Activated CD4-positive, alpha-beta memory T cell treated with anti-CD3 and anti-CD28 coated beads, Interleukin-2, amount 10 ng/mL, durations not matched to agents 7 days and 5 days (primary cell): ENCODE measurements at regions not wholly inside any gene's neighbourhood (a gene's known extent, or its start where the extent isn't known, plus 50 kb on each side); places are given as distances from the start of the nearest gene placed in this dataset.

ENCODE experiments used
- CTCF ChIA-PET: fragments of 350-600 bp; sonication (Branson Sonifier 250); formaldehyde crosslinking; loops from one replicate; lab custom pipeline; 2021; ENCODE audit warnings: antibody characterized with exemption, inconsistent platforms; lab: Charles Lee
- POLR2A ChIA-PET: fragments of 350-600 bp; sonication (Branson Sonifier 250); formaldehyde crosslinking; loops from one replicate; lab custom pipeline; 2021; ENCODE audit warnings: antibody characterized with exemption; lab: Charles Lee
- DNase-seq: peaks from one replicate; pipeline ENCODE4 v3.0.0-alpha.2; 2020
- H3K27ac Mint-ChIP-seq: one replicate; pipeline ENCODE4 v1.8.0; 2021; ENCODE audit warnings: mild to moderate bottlenecking, mixed read lengths
- H3K27me3 Mint-ChIP-seq: one replicate; pipeline ENCODE4 v1.8.0; 2021; ENCODE audit warnings: mixed read lengths
- H3K36me3 Mint-ChIP-seq: one replicate; pipeline ENCODE4 v1.8.0; 2021; ENCODE audit warnings: low read depth, mixed read lengths
- H3K4me1 Mint-ChIP-seq: one replicate; pipeline ENCODE4 v1.8.0; 2021; ENCODE audit warnings: mixed read lengths
- H3K4me3 Mint-ChIP-seq: one replicate; pipeline ENCODE4 v1.8.0; 2021; ENCODE audit warnings: mild to moderate bottlenecking, mixed read lengths
- H3K9me3 Mint-ChIP-seq: one replicate; pipeline ENCODE4 v1.8.0; 2021; ENCODE audit warnings: mixed read lengths

GRCh38 chr4:15237648-15238230 lies 190.1 kb upstream of the C1QTNF7 start:
- peaks cover 18% of the 10 kb centered on the region for H3K4me1 Mint-ChIP-seq
- no peak for DNase-seq
- no peak overlapping the region for H3K27ac Mint-ChIP-seq
- CTCF ChIA-PET, result interaction anchor here (1.7 to 3.7 kb wide), 3 partner anchors 159 to 220 kb away, joined by 7 to 15 read pairs (median 13); no protein-coding TSS in a partner anchor
- peaks cover 3% of the 10 kb centered on the region for H3K27me3 Mint-ChIP-seq
- H3K4me3 Mint-ChIP-seq, result no peak overlapping the region
- H3K36me3 Mint-ChIP-seq, result no peaks in the 10 kb centered on the region
- POLR2A ChIA-PET, result no interaction called here
- no peaks in the 10 kb centered on the region for H3K9me3 Mint-ChIP-seq

GRCh38 chr4:15238720-15239119 lies 189.1 kb upstream of the C1QTNF7 start:
- no peaks in the 10 kb centered on the region for H3K9me3 Mint-ChIP-seq

GRCh38 chr4:15239866-15240265 lies 188.0 kb upstream of the C1QTNF7 start:
- CTCF ChIA-PET, result no interaction called here
- Mint-ChIP-seq H3K9me3 (no peaks in the 10 kb centered on the region), H3K4me3 (no peak overlapping the region), H3K36me3 (no peaks in the 10 kb centered on the region), H3K27ac (no peak overlapping the region), H3K27me3 (peaks cover 3% of the 10 kb centered on the region), H3K4me1 (no peaks in the 10 kb centered on the region)
- POLR2A ChIA-PET, result no interaction called here
- DNase-seq, result no peak

More at GRCh38 chr4:15238720-15239119, 189.1 kb upstream of the C1QTNF7 start:
- H3K27ac Mint-ChIP-seq, result no peak overlapping the region
- peaks cover 3% of the 10 kb centered on the region for H3K27me3 Mint-ChIP-seq
- peak; percentile 31 for DNase-seq
- no peaks in the 10 kb centered on the region for H3K36me3 Mint-ChIP-seq
- CTCF ChIA-PET, result interaction anchor here (1.7 to 3.7 kb wide), 2 partner anchors 158 to 219 kb away, joined by 7 to 15 read pairs; no protein-coding TSS in a partner anchor
- no peak overlapping the region for H3K4me3 Mint-ChIP-seq
- POLR2A ChIA-PET, result no interaction called here
- H3K4me1 Mint-ChIP-seq, result peaks cover 9% of the 10 kb centered on the region

GRCh38 chr4:15240764-15241163 lies 187.1 kb upstream of the C1QTNF7 start:
- H3K27me3 Mint-ChIP-seq, result peaks cover 3% of the 10 kb centered on the region
- H3K4me3 Mint-ChIP-seq, result no peak overlapping the region
- H3K27ac Mint-ChIP-seq, result no peak overlapping the region
- POLR2A ChIA-PET, result no interaction called here
- no peaks in the 10 kb centered on the region for H3K4me1 Mint-ChIP-seq
- H3K36me3 Mint-ChIP-seq, result no peaks in the 10 kb centered on the region
- CTCF ChIA-PET, result no interaction called here
- no peaks in the 10 kb centered on the region for H3K9me3 Mint-ChIP-seq
- DNase-seq, result no peak

GRCh38 chr4:15242021-15242420 lies 185.8 kb upstream of the C1QTNF7 start:
- Mint-ChIP-seq H3K9me3 (no peaks in the 10 kb centered on the region), H3K27ac (no peak overlapping the region), H3K27me3 (peaks cover 3% of the 10 kb centered on the region), H3K4me1 (no peaks in the 10 kb centered on the region), H3K4me3 (no peak overlapping the region), H3K36me3 (no peaks in the 10 kb centered on the region)
- ChIA-PET CTCF (interaction anchor here (0.6 kb wide), 1 partner anchor 15 kb away, joined by 3 read pairs; no protein-coding TSS in a partner anchor), POLR2A (no interaction called here)
- no peak for DNase-seq

GRCh38 chr4:15244354-15244753 lies 183.5 kb upstream of the C1QTNF7 start:
- H3K27me3 Mint-ChIP-seq, result no peaks in the 10 kb centered on the region
- CTCF ChIA-PET, result no interaction called here
- H3K27ac Mint-ChIP-seq, result no peak overlapping the region
- DNase-seq, result no peak
- no peak overlapping the region for H3K4me3 Mint-ChIP-seq
- POLR2A ChIA-PET, result no interaction called here
- no peaks in the 10 kb centered on the region for H3K36me3 Mint-ChIP-seq
- H3K4me1 Mint-ChIP-seq, result no peaks in the 10 kb centered on the region
- no peaks in the 10 kb centered on the region for H3K9me3 Mint-ChIP-seq

- CTCF ChIA-PET, result no interaction called here
- Mint-ChIP-seq H3K27ac (no peak overlapping the region), H3K27me3 (no peaks in the 10 kb centered on the region), H3K9me3 (no peaks in the 10 kb centered on the region), H3K4me1 (no peaks in the 10 kb centered on the region), H3K36me3 (no peaks in the 10 kb centered on the region), H3K4me3 (no peak overlapping the region)
- POLR2A ChIA-PET, result no interaction called here
- DNase-seq, result no peak
These were observed 182.8 kb upstream of the C1QTNF7 start for GRCh38 chr4:15245006-15245530.

- H3K4me1 Mint-ChIP-seq, result no peaks in the 10 kb centered on the region
- no peaks in the 10 kb centered on the region for H3K27me3 Mint-ChIP-seq
- CTCF ChIA-PET, result no interaction called here
- no peak for DNase-seq
- H3K36me3 Mint-ChIP-seq, result no peaks in the 10 kb centered on the region
- H3K4me3 Mint-ChIP-seq, result no peak overlapping the region
- POLR2A ChIA-PET, result no interaction called here
- no peak overlapping the region for H3K27ac Mint-ChIP-seq
- H3K9me3 Mint-ChIP-seq, result no peaks in the 10 kb centered on the region
These were observed 177.8 kb upstream of the C1QTNF7 start for GRCh38 chr4:15250021-15250441.

- H3K27ac Mint-ChIP-seq, result no peak overlapping the region
These were observed 174.5 kb upstream of the C1QTNF7 start for GRCh38 chr4:15253349-15253748.

GRCh38 chr4:15254236-15254880 lies 173.5 kb upstream of the C1QTNF7 start:
- POLR2A ChIA-PET, result no interaction called here
- DNase-seq, result no peak
- no peaks in the 10 kb centered on the region for H3K9me3 Mint-ChIP-seq
- no peaks in the 10 kb centered on the region for H3K27me3 Mint-ChIP-seq
- H3K4me1 Mint-ChIP-seq, result no peaks in the 10 kb centered on the region
- no peaks in the 10 kb centered on the region for H3K36me3 Mint-ChIP-seq
- H3K27ac Mint-ChIP-seq, result no peak overlapping the region
- no peak overlapping the region for H3K4me3 Mint-ChIP-seq
- CTCF ChIA-PET, result no interaction called here

More at GRCh38 chr4:15253349-15253748, 174.5 kb upstream of the C1QTNF7 start:
- ChIA-PET CTCF (no interaction called here), POLR2A (no interaction called here)
- H3K4me3 Mint-ChIP-seq, result no peak overlapping the region
- no peak for DNase-seq
- no peaks in the 10 kb centered on the region for H3K27me3 Mint-ChIP-seq
- no peaks in the 10 kb centered on the region for H3K36me3 Mint-ChIP-seq
- H3K4me1 Mint-ChIP-seq, result no peaks in the 10 kb centered on the region
- H3K9me3 Mint-ChIP-seq, result no peaks in the 10 kb centered on the region

- Mint-ChIP-seq H3K27ac (no peak overlapping the region), H3K4me1 (no peaks in the 10 kb centered on the region), H3K4me3 (no peak overlapping the region), H3K9me3 (no peaks in the 10 kb centered on the region), H3K27me3 (no peaks in the 10 kb centered on the region), H3K36me3 (no peaks in the 10 kb centered on the region)
- CTCF ChIA-PET, result no interaction called here
- POLR2A ChIA-PET, result no interaction called here
- no peak for DNase-seq
These were observed 172.3 kb upstream of the C1QTNF7 start for GRCh38 chr4:15255537-15255936.

GRCh38 chr4:15260758-15261157 lies 167.1 kb upstream of the C1QTNF7 start:
- POLR2A ChIA-PET, result no interaction called here
- no peaks in the 10 kb centered on the region for H3K27me3 Mint-ChIP-seq
- CTCF ChIA-PET, result no interaction called here
- H3K27ac Mint-ChIP-seq, result no peak overlapping the region
- no peak overlapping the region for H3K4me3 Mint-ChIP-seq
- H3K9me3 Mint-ChIP-seq, result no peaks in the 10 kb centered on the region
- H3K36me3 Mint-ChIP-seq, result no peaks in the 10 kb centered on the region
- H3K4me1 Mint-ChIP-seq, result no peaks in the 10 kb centered on the region
- no peak for DNase-seq

- no peak for DNase-seq
- Mint-ChIP-seq H3K9me3 (no peaks in the 10 kb centered on the region), H3K36me3 (no peaks in the 10 kb centered on the region), H3K4me3 (no peak overlapping the region), H3K27ac (no peak overlapping the region), H3K4me1 (no peaks in the 10 kb centered on the region), H3K27me3 (no peaks in the 10 kb centered on the region)
- POLR2A ChIA-PET, result no interaction called here
- CTCF ChIA-PET, result no interaction called here
These were observed 165.4 kb upstream of the C1QTNF7 start for GRCh38 chr4:15262396-15262795.
